ENCODE measurements at regions not wholly inside any gene's neighbourhood (a gene's known extent, or its start where the extent isn't known, plus 50 kb on each side); places are given as distances from the start of the nearest gene placed in this dataset.

DNA sequence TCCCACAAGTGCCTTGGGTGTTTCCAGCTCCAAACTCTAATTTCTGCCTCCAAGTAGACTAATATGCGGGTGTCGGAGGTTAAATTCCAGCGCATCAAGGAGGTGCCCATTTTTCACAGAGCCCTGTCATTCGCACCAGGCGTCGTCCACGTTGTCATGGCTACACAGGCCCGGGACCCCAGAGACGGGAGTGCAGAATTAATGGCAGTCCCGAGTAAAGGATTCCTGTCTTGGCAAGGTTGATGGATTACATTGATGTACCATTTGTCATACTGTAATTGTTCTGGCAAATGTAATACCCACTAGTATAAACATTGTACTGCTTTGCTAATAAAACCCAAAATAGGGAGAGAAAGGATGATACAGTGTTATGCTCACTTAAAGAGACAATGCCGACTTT is 222.9 kb upstream of the MYL2 start:
- TF ChIP-seq CTCF (IDR thresholded peaks at IDR 0.05) (no peak), POLR2A (IDR thresholded peaks at IDR 0.05) (no peak), EP300 (IDR thresholded peaks at IDR 0.05) (no peak)
